Colon (tissue), 2 donors: ENCODE measurements at regions not wholly inside any gene's neighbourhood (a gene's known extent, or its start where the extent isn't known, plus 50 kb on each side); places are given as distances from the start of the nearest gene placed in this dataset.

Experiments used
- FAIRE-seq: peaks from 2 replicates; lab custom pipeline; 2012; peaks lifted over from hg19 to GRCh38; lab: Jason Lieb, UNC
- donor health status: control.
- donor health status: control.

GRCh38 chr16:6364846-6365245, 967.8 kb upstream of the RBFOX1 start:
- no peak for FAIRE-seq

GRCh38 chr16:6363896-6364607, 968.6 kb upstream of the RBFOX1 start:
- no peak for FAIRE-seq

- FAIRE-seq, result no peak
These were observed 969.2 kb upstream of the RBFOX1 start for GRCh38 chr16:6363396-6363795.

- FAIRE-seq, result no peak
These were observed 970.3 kb upstream of the RBFOX1 start for GRCh38 chr16:6362321-6362720.

GRCh38 chr16:6360641-6361040, 972.0 kb upstream of the RBFOX1 start:
- FAIRE-seq, result no peak

- no peak for FAIRE-seq
These were observed 975.7 kb upstream of the RBFOX1 start for GRCh38 chr16:6356911-6357310.

GRCh38 chr16:6349725-6350124, 982.9 kb upstream of the RBFOX1 start:
- FAIRE-seq, result no peak

GRCh38 chr16:6345090-6345489, 987.6 kb upstream of the RBFOX1 start:
- no peak for FAIRE-seq

GRCh38 chr16:6343157-6343556, 989.5 kb upstream of the RBFOX1 start:
- FAIRE-seq, result no peak

- FAIRE-seq, result no peak
These were observed 990.7 kb upstream of the RBFOX1 start for GRCh38 chr16:6341981-6342380.

- no peak for FAIRE-seq
These were observed 997.6 kb upstream of the RBFOX1 start for GRCh38 chr16:6335072-6335471.

GRCh38 chr16:6331770-6332169, 1000.9 kb upstream of the RBFOX1 start:
- no peak for FAIRE-seq

- no peak for FAIRE-seq
These were observed 1014.7 kb upstream of the RBFOX1 start for GRCh38 chr16:6317934-6318333.

GRCh38 chr16:6309271-6309670, 1023.4 kb upstream of the RBFOX1 start:
- FAIRE-seq, result no peak

- no peak for FAIRE-seq
These were observed 1024.5 kb upstream of the RBFOX1 start for GRCh38 chr16:6308176-6308575.

GRCh38 chr16:6300523-6300922, 1032.1 kb upstream of the RBFOX1 start:
- FAIRE-seq, result no peak

GRCh38 chr16:6297666-6298410, 1034.8 kb upstream of the RBFOX1 start:
- no peak for FAIRE-seq

GRCh38 chr16:6286176-6286575, 1046.5 kb upstream of the RBFOX1 start:
- FAIRE-seq, result no peak

GRCh38 chr16:6284731-6285130, 1047.9 kb upstream of the RBFOX1 start:
- FAIRE-seq, result no peak

- FAIRE-seq, result no peak
These were observed 1050.7 kb upstream of the RBFOX1 start for GRCh38 chr16:6281994-6282393.

- no peak for FAIRE-seq
These were observed 1051.4 kb upstream of the RBFOX1 start for GRCh38 chr16:6281274-6281673.

GRCh38 chr16:6280055-6280454, 1052.6 kb upstream of the RBFOX1 start:
- FAIRE-seq, result no peak

- FAIRE-seq, result no peak
These were observed 1053.4 kb upstream of the RBFOX1 start for GRCh38 chr16:6279286-6279685.

- FAIRE-seq, result no peak
These were observed 1058.3 kb upstream of the RBFOX1 start for GRCh38 chr16:6274351-6274750.
